Hematopoietic multipotent progenitor cell treated with erythropoietin and hydrocortisone succinate and interleukin-3 and kit ligand, for 17 days (in vitro differentiated cells): ENCODE measurements at regions not wholly inside any gene's neighbourhood (a gene's known extent, or its start where the extent isn't known, plus 50 kb on each side); places are given as distances from the start of the nearest gene placed in this dataset.

Source experiments
- DNase-seq: peaks from one replicate; pipeline ENCODE4 v3.0.0-alpha.2; 2015; ENCODE audit warnings: low spot score

- DNase-seq, result no peak
Observed at GRCh38 chr3:30495172-30496065, 111.0 kb upstream of the TGFBR2 start.

- DNase-seq, result no peak
Observed at GRCh38 chr3:30496066-30496966, 110.1 kb upstream of the TGFBR2 start.

- DNase-seq, result no peak
Observed at GRCh38 chr3:30498587-30498967, 107.8 kb upstream of the TGFBR2 start.

- no peak for DNase-seq
Observed at GRCh38 chr3:30500666-30501399, 105.6 kb upstream of the TGFBR2 start.

GRCh38 chr3:30501526-30501925, 104.9 kb upstream of the TGFBR2 start:
- DNase-seq, result no peak

- DNase-seq, result no peak
Observed at GRCh38 chr3:30502051-30502741, 104.2 kb upstream of the TGFBR2 start.

GRCh38 chr3:30502742-30503073, 103.7 kb upstream of the TGFBR2 start:
- DNase-seq, result no peak

GRCh38 chr3:30503446-30503845, 103.0 kb upstream of the TGFBR2 start:
- DNase-seq, result no peak

- no peak for DNase-seq
Observed at GRCh38 chr3:30504939-30505338, 101.5 kb upstream of the TGFBR2 start.

- no peak for DNase-seq
Observed at GRCh38 chr3:30505866-30506520, 100.4 kb upstream of the TGFBR2 start.

GRCh38 chr3:30508339-30508738, 98.1 kb upstream of the TGFBR2 start:
- DNase-seq, result no peak

- no peak for DNase-seq
Observed at GRCh38 chr3:30510596-30510995, 95.8 kb upstream of the TGFBR2 start.

- DNase-seq, result no peak
Observed at GRCh38 chr3:30511524-30512251, 94.7 kb upstream of the TGFBR2 start.

GRCh38 chr3:30512576-30512975, 93.8 kb upstream of the TGFBR2 start:
- DNase-seq, result no peak

- DNase-seq, result no peak
Observed at GRCh38 chr3:30513374-30514152, 92.8 kb upstream of the TGFBR2 start.

GRCh38 chr3:30516238-30516637, 90.2 kb upstream of the TGFBR2 start:
- DNase-seq, result no peak

GRCh38 chr3:30518181-30518864, 88.1 kb upstream of the TGFBR2 start:
- DNase-seq, result no peak

- DNase-seq, result no peak
Observed at GRCh38 chr3:30518872-30519271, 87.5 kb upstream of the TGFBR2 start.

- DNase-seq, result no peak
Observed at GRCh38 chr3:30520699-30521098, 85.7 kb upstream of the TGFBR2 start.
